T1000 (cell line): ENCODE measurements at regions not wholly inside any gene's neighbourhood (a gene's known extent, or its start where the extent isn't known, plus 50 kb on each side); places are given as distances from the start of the nearest gene placed in this dataset.

ENCODE experiments used
- DNase-seq: peaks from one replicate; lab custom pipeline; 2025; ENCODE audit warnings: mixed read lengths; lab: John Stamatoyannopoulos, UW

DNA sequence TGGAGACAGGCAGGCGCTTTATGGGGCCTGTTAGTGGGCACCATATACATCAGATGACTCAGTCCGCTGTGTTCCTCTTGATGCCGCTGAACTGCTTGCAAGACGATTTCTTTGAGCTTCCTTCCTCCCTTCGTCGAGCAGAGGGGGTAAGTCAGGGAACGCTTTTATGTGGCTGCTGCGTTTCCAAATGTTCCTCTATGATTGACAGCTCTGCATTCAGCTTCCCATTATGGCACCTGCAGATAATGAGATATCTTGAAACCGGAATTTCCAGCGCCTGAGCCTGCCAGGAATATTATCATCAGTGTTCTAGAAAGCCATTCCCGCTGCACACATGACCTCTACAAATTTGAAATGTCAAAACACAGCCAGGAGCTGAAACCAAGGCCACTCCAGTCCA, 257.0 kb downstream of the TSHZ3 start:
- DNase-seq = no peak

DNA sequence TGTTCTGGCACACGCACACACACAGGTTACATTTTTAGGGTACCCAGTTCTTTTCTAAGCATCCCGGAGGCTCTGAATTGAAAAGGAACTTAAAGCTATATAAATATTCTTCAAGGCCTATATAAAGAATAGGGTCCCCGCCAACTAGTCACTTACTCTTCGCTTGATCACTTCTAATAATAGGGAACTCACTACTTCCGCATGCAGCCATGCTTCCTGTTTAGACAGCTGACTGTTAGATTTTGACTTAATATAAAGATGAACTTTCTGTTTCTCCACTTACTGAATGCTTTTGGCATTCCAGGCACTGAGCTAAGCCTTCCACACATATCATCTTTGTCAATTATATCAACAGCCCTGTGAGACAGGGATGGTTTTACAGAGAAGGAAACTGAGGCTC, 259.6 kb downstream of the TSHZ3 start:
- no peak for DNase-seq

DNA sequence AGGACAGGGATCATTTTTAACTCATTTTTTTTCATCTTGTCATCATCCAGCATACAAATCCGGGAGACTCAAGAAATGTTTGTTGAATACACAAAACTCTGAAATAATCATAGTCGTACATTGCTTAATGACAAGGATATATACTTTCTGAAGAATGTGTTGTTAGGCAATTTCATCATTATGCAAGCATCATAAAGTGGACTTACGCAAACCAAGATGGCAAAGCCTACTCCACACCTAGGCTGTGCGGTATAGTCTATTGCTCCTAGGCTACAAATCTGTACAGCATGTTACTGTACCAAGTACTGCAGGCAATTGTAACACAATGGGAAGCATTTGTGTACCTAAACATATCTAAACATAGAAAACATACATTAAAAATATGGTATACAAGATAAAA, 264.1 kb downstream of the TSHZ3 start:
- DNase-seq = no peak

DNA sequence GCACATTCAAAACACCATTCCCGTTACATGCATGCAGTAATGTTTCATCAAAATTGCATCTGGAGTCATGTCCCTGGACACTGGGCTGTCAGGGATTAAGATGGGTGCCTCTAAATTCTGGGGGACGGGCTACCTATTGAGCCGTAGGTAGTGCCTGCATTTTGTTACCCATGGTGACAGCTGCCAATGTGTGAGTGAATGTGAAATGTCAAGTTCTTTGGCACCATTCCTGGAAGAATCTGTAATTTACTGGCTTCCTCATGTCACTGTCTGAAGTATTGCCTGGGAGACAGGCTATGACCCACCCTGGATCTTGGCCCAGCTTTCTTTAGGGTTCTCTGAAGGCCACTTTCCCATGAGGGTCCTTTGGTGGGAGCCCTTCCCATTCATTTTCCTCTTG, 266.1 kb downstream of the TSHZ3 start:
- DNase-seq = no peak

DNA sequence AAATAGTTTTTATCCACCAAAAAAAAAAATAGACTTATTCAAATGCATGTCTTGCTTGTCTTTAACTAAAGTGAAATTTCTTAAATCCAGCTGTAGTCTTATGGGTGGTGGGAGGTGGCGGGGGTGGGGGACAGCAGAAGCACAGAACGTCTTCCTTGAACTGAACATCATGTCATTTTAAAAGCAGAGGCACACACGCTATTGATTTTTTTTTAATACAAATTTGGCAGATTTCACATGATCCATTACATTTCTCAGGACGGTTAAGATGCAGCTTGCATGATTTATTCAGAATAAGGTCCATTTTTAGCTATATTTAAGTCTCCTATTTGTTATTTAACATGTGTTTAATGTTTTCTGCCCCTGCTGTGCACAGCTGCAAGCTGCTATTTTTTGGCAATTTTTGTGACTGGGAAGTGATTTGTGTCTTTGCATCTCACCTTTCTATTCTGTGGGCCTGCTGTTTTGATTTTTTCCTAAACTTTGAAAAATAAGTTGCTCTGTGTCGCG, 274.0 kb downstream of the TSHZ3 start:
- DNase-seq = no peak

DNA sequence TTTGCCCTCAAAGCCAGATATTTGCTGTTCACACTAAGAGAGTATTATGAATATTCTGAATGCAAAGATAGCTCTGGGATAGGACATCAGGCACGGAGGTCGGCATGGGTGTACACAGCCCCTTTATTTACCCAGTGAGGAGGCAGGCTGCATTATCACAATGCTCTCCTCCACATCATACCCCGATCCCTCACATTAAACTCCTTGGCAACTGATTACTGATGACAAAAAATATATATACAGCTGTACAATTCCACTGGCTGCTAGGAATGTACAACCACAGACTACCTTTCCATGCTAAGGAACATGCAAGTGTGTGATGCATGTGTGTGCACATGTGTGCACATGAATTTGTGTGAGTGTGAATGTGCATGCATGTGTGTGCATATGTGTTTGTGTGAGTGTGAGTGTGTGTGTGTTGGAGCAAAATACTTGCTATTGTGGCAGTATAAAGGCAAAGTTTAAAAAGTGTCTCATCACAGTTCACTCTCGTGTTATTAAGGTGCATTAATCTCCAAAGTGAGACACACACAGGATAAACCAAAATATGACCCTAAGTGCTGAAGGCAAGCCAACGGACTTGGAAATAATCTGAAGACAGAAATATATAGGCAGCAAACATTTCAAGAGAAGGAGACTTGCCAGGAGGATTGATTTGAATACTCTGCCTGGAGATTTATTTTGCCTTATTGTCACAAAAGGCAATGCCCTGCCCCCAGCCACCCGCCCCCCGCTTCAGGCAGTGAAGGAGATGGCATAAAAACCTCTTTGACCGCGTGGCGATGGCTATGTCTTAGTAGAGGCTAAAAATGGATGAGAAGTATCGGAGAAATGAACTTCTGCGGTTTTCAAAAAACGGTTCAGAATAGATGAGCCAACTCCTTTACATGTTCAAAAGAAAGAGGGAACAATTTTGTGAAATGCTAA, 274.8 kb downstream of the TSHZ3 start:
- no peak for DNase-seq

DNA sequence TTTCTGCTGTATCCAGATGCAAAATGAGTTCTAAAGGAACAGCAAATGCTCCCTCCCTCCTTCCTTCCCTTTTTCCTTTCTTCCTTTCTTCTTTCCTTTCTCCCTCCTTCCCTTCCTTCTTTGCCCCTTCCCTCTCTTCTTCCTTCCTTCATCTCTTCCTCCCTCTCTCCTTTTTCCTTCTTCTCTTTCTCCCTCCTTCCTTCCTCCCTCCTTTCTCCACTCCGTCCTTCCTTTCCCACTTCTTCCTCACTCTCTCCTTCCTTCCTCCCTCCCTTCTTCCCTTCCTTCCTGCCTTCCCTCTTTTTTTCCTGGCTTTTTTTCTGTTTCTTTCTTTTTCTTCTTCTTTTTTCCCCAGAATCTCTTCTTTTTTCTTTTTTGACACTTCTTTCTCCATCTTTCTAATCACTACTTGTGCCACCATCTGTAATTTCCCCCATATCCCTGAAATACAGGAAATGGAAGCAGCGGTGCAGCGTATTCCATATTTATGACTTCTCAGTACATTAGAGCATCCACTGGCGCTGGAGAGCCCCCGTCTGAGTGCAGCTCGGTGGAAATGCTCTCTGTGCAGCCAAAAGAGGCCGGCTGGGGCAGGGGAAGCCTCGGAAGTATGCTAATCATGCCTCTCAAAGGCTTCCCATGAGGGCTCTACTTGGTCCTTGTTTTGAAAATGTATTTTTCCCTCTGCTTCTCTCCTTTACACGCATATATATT, 275.6 kb downstream of the TSHZ3 start:
- DNase-seq = no peak

DNA sequence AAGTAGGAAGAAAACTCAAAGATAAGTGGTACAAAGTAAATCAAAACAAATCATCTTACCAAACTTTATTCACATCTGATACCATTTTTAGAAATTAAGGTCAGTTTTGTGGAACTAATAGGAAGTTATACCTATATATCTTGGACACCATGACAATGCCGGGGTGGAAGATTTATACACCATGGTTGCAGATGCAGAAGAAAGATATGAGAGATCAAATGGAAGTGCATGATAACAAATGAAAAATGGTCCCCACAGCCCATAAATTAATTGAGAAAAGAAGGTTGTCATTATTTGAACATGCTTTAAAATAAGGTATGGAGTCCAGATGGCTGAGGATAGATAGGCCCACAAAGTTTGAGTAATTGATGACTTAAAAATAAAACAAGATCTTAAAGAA, 276.8 kb downstream of the TSHZ3 start:
- DNase-seq = no peak

DNA sequence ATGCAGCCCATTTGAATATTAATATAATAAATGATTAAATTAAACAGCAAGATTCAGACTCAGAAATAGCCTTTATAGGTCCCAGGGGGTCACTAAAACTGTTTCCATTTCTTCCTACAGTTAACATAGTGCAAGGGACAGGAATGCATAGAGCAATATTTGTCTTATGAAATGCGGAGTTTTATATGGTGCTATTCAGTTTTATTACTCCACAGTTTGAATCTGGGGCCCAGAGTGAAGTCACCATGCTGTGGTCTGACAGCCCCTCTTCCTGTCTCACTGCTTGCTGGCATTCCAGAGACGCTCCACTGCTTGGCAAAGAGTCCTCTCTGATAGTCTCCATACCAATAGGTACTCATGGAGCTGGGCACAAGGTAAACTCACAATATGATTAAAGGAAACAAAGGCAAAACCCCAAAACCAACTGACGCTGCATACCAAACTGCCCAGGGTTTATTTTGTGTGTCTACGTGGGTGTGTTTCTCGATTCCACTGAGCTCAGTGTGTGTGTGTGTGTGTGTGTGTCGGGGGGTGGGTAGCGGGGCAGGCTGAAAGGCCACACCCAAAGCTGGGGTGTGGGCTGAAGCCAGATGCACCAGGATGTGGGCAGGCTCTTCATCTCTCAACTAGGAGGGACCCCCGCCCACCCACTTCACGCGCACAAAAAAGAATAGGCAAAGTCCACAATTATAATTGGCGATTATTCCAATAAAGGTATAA, 277.9 kb downstream of the TSHZ3 start:
- no peak for DNase-seq

DNA sequence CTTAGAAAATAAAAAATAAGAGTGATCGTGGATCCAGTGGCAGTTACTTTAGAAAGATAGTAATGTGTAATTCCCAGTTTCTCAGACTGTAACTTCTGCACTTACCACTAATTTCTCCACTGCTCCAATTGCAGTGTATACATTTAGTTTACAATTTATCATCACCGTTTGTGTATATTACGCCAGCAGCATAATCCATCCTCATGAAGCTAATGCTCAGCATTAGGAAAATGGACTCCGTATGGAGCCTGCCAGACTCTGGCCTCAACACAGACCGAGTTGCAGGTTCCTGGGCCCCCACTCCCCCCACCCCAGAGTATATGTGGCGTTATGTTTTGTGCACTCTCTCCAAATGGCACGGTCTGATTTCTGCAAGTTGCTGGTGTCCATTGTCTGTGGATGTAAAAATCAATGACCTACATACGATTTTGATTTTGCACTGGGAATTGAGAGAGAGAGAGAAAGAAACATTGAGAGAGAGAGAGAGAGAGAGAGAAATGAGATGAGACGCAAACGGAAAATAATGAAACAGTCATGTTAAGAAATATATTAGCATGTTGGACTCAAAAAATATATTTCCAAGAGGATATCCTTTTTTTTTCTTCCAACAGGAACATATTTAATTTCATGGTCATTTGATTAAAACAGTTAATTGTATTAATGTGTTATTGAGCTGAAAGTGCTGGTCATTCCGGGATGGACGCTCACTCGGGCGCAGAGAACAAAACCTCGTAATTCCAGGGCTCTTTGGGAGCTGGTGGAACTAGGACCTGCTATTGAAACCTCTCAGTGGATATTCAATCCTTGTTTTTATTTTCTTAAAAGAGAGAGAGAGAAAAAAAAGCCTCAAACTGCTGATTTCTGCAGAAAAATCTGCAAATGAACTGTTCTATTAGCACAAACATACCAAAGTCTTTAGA, 278.8 kb downstream of the TSHZ3 start:
- no peak for DNase-seq

DNA sequence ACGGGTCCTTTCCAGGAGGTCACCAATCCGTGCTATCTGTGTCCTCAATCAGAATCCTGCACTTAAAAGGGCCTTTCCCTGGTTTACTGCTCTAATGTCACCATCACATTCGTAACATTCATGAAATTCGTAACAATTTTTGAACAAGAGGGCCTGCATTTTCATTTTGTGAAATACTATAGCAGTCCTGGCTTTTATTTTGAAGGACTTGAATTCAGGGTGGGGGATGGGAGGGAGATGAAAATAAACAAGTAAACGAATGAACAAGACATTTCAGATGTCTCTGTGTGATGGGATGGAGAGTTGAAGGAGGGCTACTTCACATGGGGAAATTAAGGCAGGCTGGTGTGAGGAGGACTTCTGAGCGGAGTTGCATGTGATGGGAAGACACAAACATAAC, 281.0 kb downstream of the TSHZ3 start:
- no peak for DNase-seq

DNA sequence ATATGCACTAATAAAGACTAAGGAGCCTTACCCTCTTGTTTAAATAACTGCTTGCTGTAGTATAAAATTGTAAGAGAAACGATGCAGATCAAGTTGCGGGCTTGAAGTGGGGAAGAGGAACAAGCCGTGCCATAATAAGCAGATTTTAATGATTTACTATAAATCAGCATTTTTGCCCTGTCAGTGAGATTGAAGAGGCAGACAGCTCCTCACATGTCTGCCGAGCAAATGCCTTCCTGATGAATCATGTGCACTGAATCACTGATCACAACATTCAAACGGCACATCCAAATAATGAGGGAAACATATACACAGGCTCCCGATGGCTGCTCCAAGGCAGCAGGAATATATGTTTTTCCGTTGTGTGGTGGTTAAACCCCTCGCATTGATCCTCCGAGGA, 282.9 kb downstream of the TSHZ3 start:
- DNase-seq = peak; percentile 39

DNA sequence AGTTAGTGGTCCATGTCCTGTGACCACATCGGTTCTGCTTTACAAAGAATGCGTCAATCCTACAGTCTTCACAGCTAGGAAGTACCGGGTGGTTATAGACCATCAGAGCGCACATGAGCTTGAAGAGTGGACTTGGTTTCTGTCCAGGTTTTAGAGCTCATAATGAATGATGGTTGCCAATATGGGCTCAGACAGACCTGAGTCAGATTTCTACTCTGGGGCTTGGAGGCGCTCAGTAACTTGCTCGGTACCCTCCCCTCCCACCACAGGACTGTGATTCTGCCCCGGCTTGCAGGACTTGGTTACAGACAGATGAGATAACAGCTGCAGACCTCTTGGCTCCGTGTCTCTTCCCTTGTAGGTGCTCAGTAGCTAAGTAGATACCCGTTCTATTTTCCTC, 284.7 kb downstream of the TSHZ3 start:
- no peak for DNase-seq

DNA sequence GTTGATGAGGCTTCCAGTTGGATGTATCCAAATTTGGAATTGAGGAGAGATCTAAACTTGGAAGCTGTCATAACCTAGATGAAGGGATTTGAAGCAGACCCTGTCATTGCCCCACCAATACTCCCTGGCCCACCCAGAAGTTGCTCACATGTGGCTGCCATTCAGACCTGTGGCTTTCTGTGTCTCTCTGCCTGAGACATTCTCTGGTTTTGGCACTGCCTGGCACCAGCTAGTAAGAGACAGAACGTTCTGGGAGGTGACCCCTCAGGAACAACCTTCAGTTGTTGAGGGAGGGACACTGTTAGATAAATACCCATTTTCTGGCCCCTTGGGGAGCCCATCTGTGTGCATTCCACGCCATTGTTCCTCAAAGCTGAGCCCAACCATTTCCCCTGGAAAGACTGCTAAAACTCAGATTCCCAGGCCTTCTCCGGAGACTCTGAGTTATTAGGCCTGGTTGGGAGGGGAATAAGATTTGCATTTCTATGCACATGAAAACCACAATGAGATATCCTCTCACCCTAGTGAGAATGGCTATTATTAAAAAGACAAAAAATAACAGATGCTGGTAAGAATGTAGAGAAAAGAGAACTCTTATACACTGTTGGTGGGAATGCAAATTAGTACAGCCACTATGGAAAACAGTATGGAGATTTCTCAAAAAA, 290.4 kb downstream of the TSHZ3 start:
- no peak for DNase-seq

DNA sequence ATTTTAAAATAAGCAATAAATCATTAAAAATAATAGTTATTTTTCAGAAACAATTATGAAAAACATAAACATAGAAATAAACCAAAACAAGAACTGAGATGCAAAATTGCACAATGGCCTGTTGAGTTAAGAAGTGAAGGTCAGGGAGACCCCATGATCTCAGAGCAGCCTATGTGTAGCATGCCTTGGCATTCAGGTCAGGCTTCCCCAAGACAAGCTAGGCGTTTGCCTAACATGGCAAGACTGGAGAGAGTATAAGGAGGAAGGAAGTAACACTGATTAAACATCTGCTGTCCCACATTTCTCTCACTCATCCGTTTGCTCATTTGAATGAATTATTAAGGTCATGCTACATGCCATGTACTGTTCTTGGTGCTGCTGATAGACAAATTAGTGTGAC, 291.8 kb downstream of the TSHZ3 start:
- no peak for DNase-seq

DNA sequence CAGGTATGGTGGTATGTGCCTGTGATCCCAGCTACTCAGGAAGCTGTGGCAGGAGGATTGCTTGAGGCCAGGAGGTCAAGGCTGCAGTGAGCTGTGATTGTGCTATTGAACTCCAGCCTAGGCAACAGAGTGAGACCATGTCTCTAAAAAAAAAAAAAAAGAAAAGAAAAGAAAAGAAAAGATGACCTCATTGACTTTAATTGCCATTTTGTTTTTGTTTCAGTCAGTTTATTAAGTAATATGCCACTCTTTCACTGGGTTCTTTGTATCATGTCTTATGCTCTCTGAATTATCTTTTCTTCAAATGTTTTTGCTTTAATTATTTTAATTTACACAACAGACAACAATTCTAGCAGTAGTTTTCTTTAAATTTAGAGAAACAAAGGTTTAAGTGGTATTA, 293.8 kb downstream of the TSHZ3 start:
- DNase-seq = no peak

DNA sequence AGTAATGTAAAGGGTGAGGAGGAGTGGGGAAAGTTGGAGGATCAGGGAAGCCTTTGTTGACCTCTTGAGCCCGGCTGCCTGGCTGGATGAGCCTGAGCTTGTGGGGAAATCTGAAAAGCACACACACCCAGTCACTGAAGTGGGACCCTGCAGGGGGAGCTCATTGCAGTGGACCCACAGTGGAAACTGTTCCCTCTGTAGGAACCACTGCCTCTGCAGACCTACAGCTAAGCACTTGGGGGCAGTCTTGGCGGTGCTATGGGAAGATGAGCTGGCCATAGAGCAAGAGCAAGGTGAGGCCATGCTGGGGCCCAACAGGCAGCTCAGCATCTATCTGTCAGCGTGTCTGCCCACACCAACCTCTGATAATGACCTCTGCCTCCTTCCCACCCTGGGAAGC, 294.8 kb downstream of the TSHZ3 start:
- DNase-seq = no peak

DNA sequence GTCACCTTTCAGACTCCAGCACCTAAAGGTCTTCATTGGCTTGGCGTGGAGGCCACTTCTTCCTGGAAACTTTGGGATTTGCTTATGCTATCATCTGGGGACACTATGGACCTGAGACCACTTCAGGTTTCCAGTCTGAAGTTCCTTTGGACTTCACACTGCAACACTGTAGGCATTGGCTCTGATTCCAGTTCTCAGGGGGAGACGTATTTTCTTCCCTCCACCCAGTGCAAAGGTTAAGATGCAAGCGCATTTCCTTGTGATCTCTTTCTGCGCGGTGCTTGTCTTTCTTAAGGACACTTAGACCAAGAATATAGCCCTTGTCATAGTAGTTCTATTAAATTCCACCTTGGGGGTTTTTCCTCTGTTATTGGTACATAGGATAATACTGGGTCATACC, 299.8 kb downstream of the TSHZ3 start:
- no peak for DNase-seq

DNA sequence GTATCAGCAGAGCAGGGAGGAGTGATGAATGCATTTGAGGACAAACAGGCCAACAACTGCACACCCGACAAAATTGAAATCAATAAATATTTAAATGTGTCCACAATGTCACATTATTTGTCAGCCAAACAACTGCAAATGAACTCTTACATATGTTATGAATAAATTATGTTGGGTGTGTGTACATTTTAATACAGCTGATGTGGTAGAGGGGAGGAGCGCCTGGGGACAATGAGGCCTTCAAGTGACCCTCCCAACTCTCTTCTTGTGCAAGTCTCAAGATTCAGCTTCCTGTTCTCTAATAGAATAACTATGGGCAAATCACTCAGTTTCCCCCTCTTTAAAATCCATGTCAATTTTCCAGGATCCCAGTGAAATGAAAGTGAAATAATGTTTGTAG, 303.2 kb downstream of the TSHZ3 start:
- DNase-seq = no peak

DNA sequence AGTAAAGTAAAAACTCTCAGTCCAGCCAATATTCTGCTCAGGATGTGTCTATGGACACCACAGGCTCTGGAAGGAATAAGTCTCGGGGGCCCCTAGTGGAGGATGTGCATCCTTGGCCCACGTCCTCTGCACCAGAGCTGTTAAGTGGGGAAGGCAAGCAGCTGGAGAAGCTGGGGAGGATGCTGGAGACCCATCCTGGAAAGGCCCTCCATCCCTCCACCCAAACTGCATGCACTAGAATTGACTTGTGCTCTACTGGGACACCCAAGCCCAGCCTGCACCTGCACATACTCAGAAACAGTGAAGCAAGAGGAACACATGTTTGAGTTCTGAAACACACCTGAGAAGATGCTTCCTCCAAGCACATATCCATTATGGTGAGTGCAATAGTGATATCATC, 307.8 kb downstream of the TSHZ3 start:
- no peak for DNase-seq

DNA sequence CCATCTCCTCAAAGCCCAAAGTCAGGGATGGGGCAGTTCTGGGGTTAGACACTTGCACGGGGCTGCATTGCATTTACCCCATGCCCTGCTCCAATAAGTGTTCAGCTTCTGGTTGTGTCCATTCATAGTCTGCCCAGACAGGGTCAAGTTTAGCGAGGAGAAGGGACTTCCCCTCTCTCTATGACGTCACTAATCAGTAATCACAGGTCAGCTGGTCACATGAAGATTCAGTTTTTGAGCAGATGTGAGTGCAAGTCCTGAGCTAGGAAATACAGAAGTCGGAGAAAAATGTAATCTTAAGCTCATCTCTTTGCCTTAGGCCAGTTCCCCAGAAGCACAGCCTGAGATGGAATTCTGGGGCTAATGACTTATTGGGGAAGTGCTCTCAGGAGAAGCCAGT, 310.1 kb downstream of the TSHZ3 start:
- no peak for DNase-seq
